ENCODE measurements at regions not wholly inside any gene's neighbourhood (a gene's known extent, or its start where the extent isn't known, plus 50 kb on each side); places are given as distances from the start of the nearest gene placed in this dataset.

DNA sequence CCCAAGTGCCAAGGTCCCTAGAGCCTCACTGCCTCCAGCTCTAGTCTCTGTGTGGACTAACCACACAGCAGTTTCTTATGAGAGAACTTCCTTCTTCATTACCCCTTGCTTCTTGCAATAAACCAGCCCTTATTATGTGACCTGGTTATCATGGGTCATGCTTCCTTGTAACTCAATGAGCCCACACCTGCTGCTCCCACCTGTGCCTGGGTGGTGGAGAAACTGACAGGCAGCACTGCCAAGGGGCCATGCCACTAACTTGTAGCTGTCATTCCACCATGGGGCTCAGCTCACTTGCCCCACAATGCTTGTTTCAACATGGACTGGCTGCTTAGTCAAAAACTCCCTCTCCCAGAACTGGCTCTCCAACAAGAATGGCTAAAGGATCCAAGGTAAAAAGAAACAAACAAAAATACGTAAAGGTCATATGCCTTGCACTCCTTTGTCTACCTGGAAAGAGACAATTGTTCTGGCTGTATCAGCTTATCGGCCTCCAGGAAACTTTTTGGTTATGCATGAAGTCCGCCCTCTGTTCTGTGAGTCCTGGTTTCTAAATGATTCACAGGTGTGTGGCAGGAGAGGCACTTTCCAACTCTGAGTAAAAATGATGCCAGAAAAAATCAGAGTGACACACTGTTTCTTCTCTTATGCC lies 446.4 kb downstream of the COG6 start:
- POLR2A ChIA-PET: interaction anchor here (0.8 to 2.1 kb wide), 3 partner anchors 15 to 564 kb away, joined by 3 to 4 read pairs (median 3); no protein-coding TSS in a partner anchor
- no peak for ATAC-seq
- no peak for DNase-seq
- CTCF ChIA-PET: interaction anchor here (1.3 to 2.2 kb wide), 2 partner anchors 28 to 32 kb away, joined by 3 to 7 read pairs; no protein-coding TSS in a partner anchor
- Mint-ChIP-seq H3K4me3 (no peak overlapping the region), H3K4me1 (ENCODE audit: low read depth) (peaks cover 31% of the 10 kb centered on the region), H3K27ac (no peak overlapping the region), H3K36me3 (ENCODE audit: low read depth) (peaks cover 14% of the 10 kb centered on the region), H3K9me3 (ENCODE audit: insufficient read depth) (peaks cover 17% of the 10 kb centered on the region), H3K27me3 (ENCODE audit: low read depth) (no peaks in the 10 kb centered on the region)

- no peak overlapping the region for H3K4me3 Mint-ChIP-seq
- H3K27me3 Mint-ChIP-seq (ENCODE audit: low read depth): no peaks in the 10 kb centered on the region
- H3K27ac Mint-ChIP-seq: no peak overlapping the region
- ATAC-seq (no peak), DNase-seq (no peak)
- CTCF ChIA-PET: interaction anchor here (2.2 kb wide), 1 partner anchor 33 kb away, joined by 7 read pairs; no protein-coding TSS in a partner anchor
- H3K36me3 Mint-ChIP-seq (ENCODE audit: low read depth): peaks cover 14% of the 10 kb centered on the region
- H3K9me3 Mint-ChIP-seq (ENCODE audit: insufficient read depth): peaks cover 16% of the 10 kb centered on the region
- H3K4me1 Mint-ChIP-seq (ENCODE audit: low read depth): peaks cover 26% of the 10 kb centered on the region
- POLR2A ChIA-PET: interaction anchor here (1.7 to 2.1 kb wide), 2 partner anchors 85 to 563 kb away, joined by 3 to 4 read pairs; no protein-coding TSS in a partner anchor
These were observed 446.9 kb downstream of the COG6 start for GRCh38 chr13:40102360-40102727.

DNA sequence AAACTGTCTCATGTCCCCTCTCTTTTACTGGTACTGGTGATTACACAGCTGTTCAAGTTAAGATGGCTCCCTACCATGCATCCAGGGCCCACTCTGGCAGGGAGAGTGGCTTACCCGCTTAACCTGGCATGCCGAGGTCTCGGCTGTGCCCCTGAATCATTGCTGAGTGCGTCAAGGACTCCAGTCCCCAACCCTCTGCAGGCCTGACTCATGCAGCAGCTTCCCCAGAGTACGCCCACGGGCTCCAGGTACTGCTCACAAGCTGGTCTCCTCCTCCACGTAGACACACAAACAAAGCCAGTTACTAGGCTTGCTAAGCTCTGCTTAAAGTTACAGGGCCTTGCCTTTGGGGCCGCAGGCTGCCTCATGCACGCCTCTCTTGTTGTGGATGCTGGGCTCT lies 447.4 kb downstream of the COG6 start:
- H3K4me3 Mint-ChIP-seq: no peak overlapping the region
- H3K27me3 Mint-ChIP-seq (ENCODE audit: low read depth): no peaks in the 10 kb centered on the region
- ATAC-seq: no peak
- DNase-seq: no peak
- peaks cover 14% of the 10 kb centered on the region for H3K9me3 Mint-ChIP-seq (ENCODE audit: insufficient read depth)
- H3K27ac Mint-ChIP-seq: no peak overlapping the region
- ChIA-PET POLR2A (interaction anchor here (2.1 kb wide), 1 partner anchor 84 kb away, joined by 4 read pairs; no protein-coding TSS in a partner anchor), CTCF (interaction anchor here (1.1 to 2.2 kb wide), 3 partner anchors 33 to 84 kb away, joined by 3 to 7 read pairs (median 3); no protein-coding TSS in a partner anchor)
- peaks cover 14% of the 10 kb centered on the region for H3K36me3 Mint-ChIP-seq (ENCODE audit: low read depth)
- H3K4me1 Mint-ChIP-seq (ENCODE audit: low read depth): peaks cover 21% of the 10 kb centered on the region

GRCh38 chr13:40103864-40104263 lies 448.4 kb downstream of the COG6 start:
- Mint-ChIP-seq H3K27me3 (ENCODE audit: low read depth) (no peaks in the 10 kb centered on the region), H3K4me3 (no peak overlapping the region), H3K36me3 (ENCODE audit: low read depth) (peaks cover 10% of the 10 kb centered on the region), H3K4me1 (ENCODE audit: low read depth) (peaks cover 21% of the 10 kb centered on the region), H3K9me3 (ENCODE audit: insufficient read depth) (peaks cover 10% of the 10 kb centered on the region), H3K27ac (no peak overlapping the region)
- no peak for ATAC-seq
- POLR2A ChIA-PET: interaction anchor here (2.1 kb wide), 1 partner anchor 83 kb away, joined by 4 read pairs; no protein-coding TSS in a partner anchor
- no peak for DNase-seq
- CTCF ChIA-PET: interaction anchor here (1.1 to 1.6 kb wide), 2 partner anchors 32 to 83 kb away, joined by 3 read pairs; no protein-coding TSS in a partner anchor

- peaks cover 21% of the 10 kb centered on the region for H3K4me1 Mint-ChIP-seq (ENCODE audit: low read depth)
- no peak overlapping the region for H3K27ac Mint-ChIP-seq
These were observed 449.8 kb downstream of the COG6 start for GRCh38 chr13:40105231-40105630.

DNA sequence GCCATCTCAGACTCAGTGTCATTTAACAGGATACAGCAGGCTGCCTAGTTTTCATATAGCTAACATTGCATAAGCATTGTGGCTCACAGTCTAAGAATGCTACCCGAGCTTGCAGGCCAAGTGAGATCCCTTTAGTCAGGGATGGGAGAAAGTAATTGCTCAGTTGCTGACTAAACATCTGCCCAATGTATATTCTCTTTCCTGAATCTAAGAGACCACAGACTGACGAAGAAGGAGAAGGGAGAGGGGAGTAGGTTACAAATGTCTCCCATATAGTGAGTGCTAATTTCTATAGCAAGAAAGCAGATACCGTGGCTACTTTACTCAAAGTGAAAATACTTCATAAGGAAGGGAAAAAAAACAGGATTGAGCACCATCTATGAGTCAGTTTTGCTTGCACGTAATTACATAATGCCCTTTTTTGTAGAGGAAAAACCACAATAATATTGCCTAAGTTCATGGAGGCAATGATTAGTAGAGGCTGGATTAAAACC lies 453.9 kb downstream of the COG6 start:
- Mint-ChIP-seq H3K27ac (no peak overlapping the region), H3K36me3 (ENCODE audit: low read depth) (no peaks in the 10 kb centered on the region), H3K9me3 (ENCODE audit: insufficient read depth) (no peaks in the 10 kb centered on the region), H3K4me3 (no peak overlapping the region), H3K27me3 (ENCODE audit: low read depth) (no peaks in the 10 kb centered on the region), H3K4me1 (ENCODE audit: low read depth) (no peaks in the 10 kb centered on the region)
- no peak for ATAC-seq
- ChIA-PET POLR2A (no interaction called here), CTCF (interaction anchor here (1.9 kb wide), 1 partner anchor 40 kb away, joined by 6 read pairs; no protein-coding TSS in a partner anchor)
- DNase-seq: no peak

More at GRCh38 chr13:40105231-40105630, 449.8 kb downstream of the COG6 start:
- Mint-ChIP-seq H3K9me3 (ENCODE audit: insufficient read depth) (peaks cover 6% of the 10 kb centered on the region), H3K4me3 (no peak overlapping the region), H3K27me3 (ENCODE audit: low read depth) (no peaks in the 10 kb centered on the region), H3K36me3 (ENCODE audit: low read depth) (peaks cover 5% of the 10 kb centered on the region)
- DNase-seq: no peak
- POLR2A ChIA-PET: no interaction called here
- no peak for ATAC-seq
- CTCF ChIA-PET: no interaction called here

DNA sequence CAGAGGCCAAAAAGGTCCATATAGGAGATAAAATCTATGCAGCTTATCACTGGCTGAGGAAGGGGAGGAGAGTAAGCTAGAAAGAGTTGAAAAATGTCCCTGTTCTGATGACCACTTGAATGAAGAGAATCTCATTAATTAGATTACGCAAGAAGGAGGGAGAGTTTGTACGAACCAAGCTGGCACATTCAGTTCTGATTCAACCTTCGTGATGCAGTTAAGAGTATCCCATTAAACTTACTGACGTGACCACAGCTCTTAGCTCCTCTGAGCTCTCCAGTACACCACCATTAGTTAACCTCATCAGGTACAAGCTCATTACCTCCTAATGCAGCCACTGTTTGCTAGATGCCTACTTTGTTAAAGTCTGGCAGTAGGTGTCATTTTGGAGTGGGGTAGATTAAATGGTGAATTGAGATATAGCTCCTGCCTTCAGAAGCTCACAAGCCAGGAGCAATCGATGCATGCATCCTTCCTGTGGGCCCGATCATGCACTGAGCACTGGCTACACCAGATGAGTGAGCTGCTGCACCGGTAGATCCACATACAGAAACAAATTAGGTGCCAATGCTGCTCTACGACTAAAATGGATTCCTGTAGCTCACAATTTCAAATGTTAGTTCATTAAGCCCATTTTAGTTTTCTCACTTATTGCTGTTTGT lies 458.3 kb downstream of the COG6 start:
- no peaks in the 10 kb centered on the region for H3K27me3 Mint-ChIP-seq (ENCODE audit: low read depth)
- CTCF ChIA-PET: interaction anchor here (0.7 kb wide), 2 partner anchors 20 to 44 kb away, joined by 3 to 4 read pairs; no protein-coding TSS in a partner anchor
- H3K9me3 Mint-ChIP-seq (ENCODE audit: insufficient read depth): no peaks in the 10 kb centered on the region
- POLR2A ChIA-PET: interaction anchor here (0.6 kb wide), 1 partner anchor 17 kb away, joined by 3 read pairs; no protein-coding TSS in a partner anchor
- DNase-seq: no peak
- no peak overlapping the region for H3K4me3 Mint-ChIP-seq
- H3K36me3 Mint-ChIP-seq (ENCODE audit: low read depth): no peaks in the 10 kb centered on the region
- H3K27ac Mint-ChIP-seq: no peak overlapping the region
- H3K4me1 Mint-ChIP-seq (ENCODE audit: low read depth): peaks cover 16% of the 10 kb centered on the region
- ATAC-seq: no peak

GRCh38 chr13:40114305-40114896 lies 458.9 kb downstream of the COG6 start:
- Mint-ChIP-seq H3K27ac (no peak overlapping the region), H3K9me3 (ENCODE audit: insufficient read depth) (peaks cover 3% of the 10 kb centered on the region), H3K36me3 (ENCODE audit: low read depth) (peaks cover 3% of the 10 kb centered on the region), H3K4me1 (ENCODE audit: low read depth) (peaks cover 16% of the 10 kb centered on the region), H3K4me3 (no peak overlapping the region), H3K27me3 (ENCODE audit: low read depth) (no peaks in the 10 kb centered on the region)
- ATAC-seq (no peak), DNase-seq (no peak)
- POLR2A ChIA-PET: interaction anchor here (1.5 kb wide), 1 partner anchor 73 kb away, joined by 6 read pairs; no protein-coding TSS in a partner anchor
- CTCF ChIA-PET: interaction anchor here (0.7 to 1.5 kb wide), 4 partner anchors 11 to 72 kb away, joined by 3 to 4 read pairs (median 4); no protein-coding TSS in a partner anchor

- ATAC-seq (no peak), DNase-seq (no peak)
- Mint-ChIP-seq H3K27me3 (ENCODE audit: low read depth) (no peaks in the 10 kb centered on the region), H3K4me3 (no peak overlapping the region), H3K36me3 (ENCODE audit: low read depth) (peaks cover 7% of the 10 kb centered on the region), H3K9me3 (ENCODE audit: insufficient read depth) (peaks cover 10% of the 10 kb centered on the region), H3K27ac (no peak overlapping the region), H3K4me1 (ENCODE audit: low read depth) (peaks cover 16% of the 10 kb centered on the region)
- CTCF ChIA-PET: interaction anchor here (1.0 to 1.5 kb wide), 3 partner anchors 10 to 71 kb away, joined by 3 to 4 read pairs (median 4); no protein-coding TSS in a partner anchor
- POLR2A ChIA-PET: interaction anchor here (1.5 kb wide), 1 partner anchor 72 kb away, joined by 6 read pairs; no protein-coding TSS in a partner anchor
These were observed 460.0 kb downstream of the COG6 start for GRCh38 chr13:40115426-40115825.

DNA sequence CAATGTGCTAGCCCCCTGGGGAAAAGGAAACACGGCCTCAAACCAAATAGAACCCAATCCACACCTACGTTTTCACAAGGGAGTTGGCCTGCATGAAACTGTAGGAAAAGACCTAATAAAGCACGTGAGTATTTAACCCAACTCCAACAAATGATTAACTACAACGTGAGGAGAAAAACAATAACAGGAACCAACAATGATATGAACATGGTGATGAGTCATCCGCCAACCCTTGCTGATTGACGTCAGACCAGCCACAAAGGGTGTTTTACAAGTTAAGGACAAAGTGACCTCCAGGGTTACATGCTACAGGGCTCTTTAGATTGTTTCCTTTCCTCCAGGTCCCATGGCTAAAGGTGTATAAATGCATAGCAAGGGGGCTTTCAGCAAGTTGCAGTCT lies 460.5 kb downstream of the COG6 start:
- Mint-ChIP-seq H3K4me3 (no peak overlapping the region), H3K27me3 (ENCODE audit: low read depth) (no peaks in the 10 kb centered on the region), H3K9me3 (ENCODE audit: insufficient read depth) (peaks cover 10% of the 10 kb centered on the region), H3K36me3 (ENCODE audit: low read depth) (peaks cover 7% of the 10 kb centered on the region), H3K27ac (no peak overlapping the region), H3K4me1 (ENCODE audit: low read depth) (peaks cover 16% of the 10 kb centered on the region)
- DNase-seq (peak; percentile 46), ATAC-seq (peak; percentile 58)
- ChIA-PET CTCF (no interaction called here), POLR2A (interaction anchor here (1.5 kb wide), 1 partner anchor 72 kb away, joined by 6 read pairs; no protein-coding TSS in a partner anchor)

DNA sequence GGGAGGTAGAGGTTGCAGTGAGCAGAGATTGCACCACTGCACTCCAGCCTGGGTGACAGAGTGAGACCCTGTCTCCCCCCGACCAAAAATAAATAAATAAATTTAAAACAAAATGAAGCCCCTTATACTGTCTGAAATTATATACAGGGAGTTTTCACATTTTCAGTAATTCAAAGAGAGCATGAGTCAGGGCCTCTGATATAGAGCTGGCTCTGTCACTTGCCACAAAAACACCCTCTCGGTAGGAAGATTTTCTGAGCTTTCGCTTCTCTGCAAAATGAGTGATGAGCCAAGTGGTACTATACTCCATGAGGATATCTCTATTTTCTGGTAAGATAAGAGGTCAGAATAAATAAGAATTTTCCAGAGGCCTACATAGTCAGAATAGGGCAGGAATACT lies 462.9 kb downstream of the COG6 start:
- POLR2A ChIA-PET: no interaction called here

More for the DNA sequence above, 462.9 kb downstream of the COG6 start:
- Mint-ChIP-seq H3K4me3 (no peak overlapping the region), H3K36me3 (ENCODE audit: low read depth) (peaks cover 7% of the 10 kb centered on the region), H3K27ac (no peak overlapping the region), H3K4me1 (ENCODE audit: low read depth) (peaks cover 16% of the 10 kb centered on the region), H3K9me3 (ENCODE audit: insufficient read depth) (peaks cover 10% of the 10 kb centered on the region), H3K27me3 (ENCODE audit: low read depth) (no peaks in the 10 kb centered on the region)
- no peak for DNase-seq
- CTCF ChIA-PET: interaction anchor here (1.3 kb wide), 1 partner anchor 88 kb away, joined by 3 read pairs; no protein-coding TSS in a partner anchor
- ATAC-seq: no peak
